SK-N-SH (cell line): ENCODE measurements at regions not wholly inside any gene's neighbourhood (a gene's known extent, or its start where the extent isn't known, plus 50 kb on each side); places are given as distances from the start of the nearest gene placed in this dataset.

Experiments used
- POLR2AphosphoS5 ChIP-seq: IDR thresholded peaks from 2 replicates; pipeline ENCODE4 v1.6.1; 2012; ENCODE audit warnings: low read depth, low read length
- RCOR1 ChIP-seq: fragments of 150-350 bp; IDR thresholded peaks from 2 replicates; pipeline ENCODE4 v1.6.1; 2017; ENCODE audit warnings: antibody characterized with exemption, low read length
- SIN3A ChIP-seq: IDR thresholded peaks from 2 replicates; pipeline ENCODE4 v1.6.1; 2012; ENCODE audit warnings: low read depth, mild to moderate bottlenecking, low read length, moderate library complexity, borderline replicate concordance
- TAF1 ChIP-seq: IDR thresholded peaks from 2 replicates; pipeline ENCODE4 v1.6.1; 2012; ENCODE audit warnings: low read depth, mild to moderate bottlenecking, low read length, moderate library complexity, borderline replicate concordance
- TF ChIP-seq, protein P1 (sequence below): fragments of 200-600 bp; sonication (generic); IDR thresholded peaks from 2 replicates; pipeline ENCODE4 v1.6.1; 2017; ENCODE audit warnings: antibody characterized with exemption, mild to moderate bottlenecking, moderate library complexity
- TF ChIP-seq, protein P2 (sequence below): IDR thresholded peaks from 2 replicates; pipeline ENCODE4 v1.6.1; 2012; ENCODE audit warnings: mild to moderate bottlenecking, low read depth, low read length, moderate library complexity

DNA sequence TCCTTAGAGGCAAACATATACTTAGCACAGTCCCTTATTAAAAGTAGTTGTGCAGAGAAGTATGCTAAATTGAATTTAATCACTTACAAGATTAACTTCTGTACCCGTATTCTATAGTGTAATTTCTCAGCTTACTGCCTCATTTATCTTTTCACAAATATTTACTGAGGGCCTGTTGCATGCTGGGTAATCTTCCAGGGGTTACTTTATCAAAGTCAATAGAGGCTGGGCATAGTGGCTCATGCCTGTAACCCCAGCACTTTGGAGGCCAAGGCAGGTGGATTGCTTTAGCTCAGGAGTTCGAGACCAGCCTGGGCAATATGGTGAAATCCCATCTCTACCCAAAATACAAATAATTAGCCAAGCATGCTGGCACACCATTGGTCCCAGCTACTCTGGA is 111.7 kb upstream of the RAB27B start:
- TF ChIP-seq TAF1 (no peak), SIN3A (no peak), POLR2AphosphoS5 (no peak), RCOR1 (no peak)
- TF ChIP-seq, protein P1, sequence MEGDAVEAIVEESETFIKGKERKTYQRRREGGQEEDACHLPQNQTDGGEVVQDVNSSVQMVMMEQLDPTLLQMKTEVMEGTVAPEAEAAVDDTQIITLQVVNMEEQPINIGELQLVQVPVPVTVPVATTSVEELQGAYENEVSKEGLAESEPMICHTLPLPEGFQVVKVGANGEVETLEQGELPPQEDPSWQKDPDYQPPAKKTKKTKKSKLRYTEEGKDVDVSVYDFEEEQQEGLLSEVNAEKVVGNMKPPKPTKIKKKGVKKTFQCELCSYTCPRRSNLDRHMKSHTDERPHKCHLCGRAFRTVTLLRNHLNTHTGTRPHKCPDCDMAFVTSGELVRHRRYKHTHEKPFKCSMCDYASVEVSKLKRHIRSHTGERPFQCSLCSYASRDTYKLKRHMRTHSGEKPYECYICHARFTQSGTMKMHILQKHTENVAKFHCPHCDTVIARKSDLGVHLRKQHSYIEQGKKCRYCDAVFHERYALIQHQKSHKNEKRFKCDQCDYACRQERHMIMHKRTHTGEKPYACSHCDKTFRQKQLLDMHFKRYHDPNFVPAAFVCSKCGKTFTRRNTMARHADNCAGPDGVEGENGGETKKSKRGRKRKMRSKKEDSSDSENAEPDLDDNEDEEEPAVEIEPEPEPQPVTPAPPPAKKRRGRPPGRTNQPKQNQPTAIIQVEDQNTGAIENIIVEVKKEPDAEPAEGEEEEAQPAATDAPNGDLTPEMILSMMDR = no peak
- TF ChIP-seq, protein P2, sequence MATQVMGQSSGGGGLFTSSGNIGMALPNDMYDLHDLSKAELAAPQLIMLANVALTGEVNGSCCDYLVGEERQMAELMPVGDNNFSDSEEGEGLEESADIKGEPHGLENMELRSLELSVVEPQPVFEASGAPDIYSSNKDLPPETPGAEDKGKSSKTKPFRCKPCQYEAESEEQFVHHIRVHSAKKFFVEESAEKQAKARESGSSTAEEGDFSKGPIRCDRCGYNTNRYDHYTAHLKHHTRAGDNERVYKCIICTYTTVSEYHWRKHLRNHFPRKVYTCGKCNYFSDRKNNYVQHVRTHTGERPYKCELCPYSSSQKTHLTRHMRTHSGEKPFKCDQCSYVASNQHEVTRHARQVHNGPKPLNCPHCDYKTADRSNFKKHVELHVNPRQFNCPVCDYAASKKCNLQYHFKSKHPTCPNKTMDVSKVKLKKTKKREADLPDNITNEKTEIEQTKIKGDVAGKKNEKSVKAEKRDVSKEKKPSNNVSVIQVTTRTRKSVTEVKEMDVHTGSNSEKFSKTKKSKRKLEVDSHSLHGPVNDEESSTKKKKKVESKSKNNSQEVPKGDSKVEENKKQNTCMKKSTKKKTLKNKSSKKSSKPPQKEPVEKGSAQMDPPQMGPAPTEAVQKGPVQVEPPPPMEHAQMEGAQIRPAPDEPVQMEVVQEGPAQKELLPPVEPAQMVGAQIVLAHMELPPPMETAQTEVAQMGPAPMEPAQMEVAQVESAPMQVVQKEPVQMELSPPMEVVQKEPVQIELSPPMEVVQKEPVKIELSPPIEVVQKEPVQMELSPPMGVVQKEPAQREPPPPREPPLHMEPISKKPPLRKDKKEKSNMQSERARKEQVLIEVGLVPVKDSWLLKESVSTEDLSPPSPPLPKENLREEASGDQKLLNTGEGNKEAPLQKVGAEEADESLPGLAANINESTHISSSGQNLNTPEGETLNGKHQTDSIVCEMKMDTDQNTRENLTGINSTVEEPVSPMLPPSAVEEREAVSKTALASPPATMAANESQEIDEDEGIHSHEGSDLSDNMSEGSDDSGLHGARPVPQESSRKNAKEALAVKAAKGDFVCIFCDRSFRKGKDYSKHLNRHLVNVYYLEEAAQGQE = no peak
